ENCODE measurements at regions not wholly inside any gene's neighbourhood (a gene's known extent, or its start where the extent isn't known, plus 50 kb on each side); places are given as distances from the start of the nearest gene placed in this dataset.
A peak's percentile ranks its signal among the peaks of the same experiment; 100 is the strongest.

DNA sequence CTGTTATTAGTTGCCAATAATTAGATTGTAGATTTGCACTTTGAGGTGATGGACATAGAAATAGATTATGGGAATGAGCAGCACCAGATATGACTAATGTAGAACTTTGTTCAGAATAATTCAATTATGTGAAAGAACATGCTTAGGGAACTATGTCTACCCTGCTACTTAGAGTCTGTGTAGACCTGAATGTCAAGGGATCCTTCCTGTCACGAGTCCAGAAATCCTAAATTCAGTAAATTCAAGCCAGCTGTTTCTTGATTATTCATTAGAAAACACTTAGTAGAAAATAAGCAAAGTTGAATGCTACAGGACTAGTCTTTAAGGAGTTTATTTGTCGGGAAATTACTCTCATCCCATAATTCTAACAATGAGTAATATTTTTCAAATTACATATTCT lies 887.3 kb upstream of the SEMA6A start:
- no peak for TF ChIP-seq EZH2 (optimal IDR thresholded peaks at IDR 0.05; ENCODE audit: low read depth, low read length)
- TF ChIP-seq, protein P1, sequence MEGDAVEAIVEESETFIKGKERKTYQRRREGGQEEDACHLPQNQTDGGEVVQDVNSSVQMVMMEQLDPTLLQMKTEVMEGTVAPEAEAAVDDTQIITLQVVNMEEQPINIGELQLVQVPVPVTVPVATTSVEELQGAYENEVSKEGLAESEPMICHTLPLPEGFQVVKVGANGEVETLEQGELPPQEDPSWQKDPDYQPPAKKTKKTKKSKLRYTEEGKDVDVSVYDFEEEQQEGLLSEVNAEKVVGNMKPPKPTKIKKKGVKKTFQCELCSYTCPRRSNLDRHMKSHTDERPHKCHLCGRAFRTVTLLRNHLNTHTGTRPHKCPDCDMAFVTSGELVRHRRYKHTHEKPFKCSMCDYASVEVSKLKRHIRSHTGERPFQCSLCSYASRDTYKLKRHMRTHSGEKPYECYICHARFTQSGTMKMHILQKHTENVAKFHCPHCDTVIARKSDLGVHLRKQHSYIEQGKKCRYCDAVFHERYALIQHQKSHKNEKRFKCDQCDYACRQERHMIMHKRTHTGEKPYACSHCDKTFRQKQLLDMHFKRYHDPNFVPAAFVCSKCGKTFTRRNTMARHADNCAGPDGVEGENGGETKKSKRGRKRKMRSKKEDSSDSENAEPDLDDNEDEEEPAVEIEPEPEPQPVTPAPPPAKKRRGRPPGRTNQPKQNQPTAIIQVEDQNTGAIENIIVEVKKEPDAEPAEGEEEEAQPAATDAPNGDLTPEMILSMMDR (IDR thresholded peaks at IDR 0.05; ENCODE audit: low read length) = no peak
- no peak for TF ChIP-seq EZH2phosphoT487 (IDR thresholded peaks at IDR 0.05; ENCODE audit: low read length)
- no peak for DNase-seq
- H3K4me1 ChIP-seq (ENCODE audit: low read length) = peaks cover 8% of the 10 kb centered on the region
- no peaks in the 10 kb centered on the region for H3K9me2 ChIP-seq (replicated peaks; ENCODE audit: insufficient read depth, low read length)
- H3K27ac ChIP-seq (ENCODE audit: low read length) = no peak overlapping the region
- H3K36me3 ChIP-seq (replicated peaks; ENCODE audit: insufficient read depth, low read length) = no peaks in the 10 kb centered on the region
- H3F3A ChIP-seq (ENCODE audit: insufficient read depth, low read length) = no peaks in the 10 kb centered on the region
- H4K20me1 ChIP-seq (ENCODE audit: insufficient read depth, low read length) = no peaks in the 10 kb centered on the region
- H3K27me3 ChIP-seq (replicated peaks; ENCODE audit: insufficient read depth, low read length) = no peaks in the 10 kb centered on the region
- no peaks in the 10 kb centered on the region for H3K79me2 ChIP-seq (ENCODE audit: low read length)
- no peak overlapping the region for H3K9ac ChIP-seq (ENCODE audit: low read length)
- no peak overlapping the region for H2AFZ ChIP-seq (ENCODE audit: low read length)
- H3K9me3 ChIP-seq (replicated peaks; ENCODE audit: insufficient read depth, low read length) = no peaks in the 10 kb centered on the region
- peak overlapping the region; percentile 26; the same call in 1 of the 2 replicates for H3K4me2 ChIP-seq (ENCODE audit: low read depth, low read length)
- no peak overlapping the region for H3K4me3 ChIP-seq (ENCODE audit: low read length)

DNA sequence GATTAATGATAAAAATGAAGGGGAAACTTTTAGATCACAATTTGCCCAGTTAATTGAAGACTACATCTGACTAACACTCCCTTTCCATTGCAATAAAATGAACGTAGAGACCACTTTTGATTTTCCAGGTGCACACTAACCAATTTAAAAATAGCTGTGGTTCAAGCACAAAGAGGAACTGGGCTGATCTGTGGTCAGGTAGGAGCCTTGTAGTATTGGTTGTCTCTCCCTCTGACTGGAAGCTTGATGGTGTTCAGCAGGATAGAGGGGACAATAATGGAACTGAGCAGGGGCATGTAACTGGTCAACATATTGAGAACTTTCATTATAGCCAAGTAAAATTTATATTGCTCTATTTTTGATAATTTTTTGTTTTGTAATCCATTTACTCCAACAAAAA lies 886.8 kb upstream of the SEMA6A start:
- Histone ChIP-seq H3K4me2 (ENCODE audit: low read depth, low read length) (peak overlapping the region; percentile 26), H3K9me2 (replicated peaks; ENCODE audit: insufficient read depth, low read length) (no peaks in the 10 kb centered on the region), H3K9me3 (replicated peaks; ENCODE audit: insufficient read depth, low read length) (no peaks in the 10 kb centered on the region), H3K9ac (ENCODE audit: low read length) (no peak overlapping the region), H2AFZ (ENCODE audit: low read length) (no peak overlapping the region), H3K36me3 (replicated peaks; ENCODE audit: insufficient read depth, low read length) (no peaks in the 10 kb centered on the region), H3K4me1 (ENCODE audit: low read length) (peaks cover 8% of the 10 kb centered on the region), H3K4me3 (ENCODE audit: low read length) (no peak overlapping the region), H4K20me1 (ENCODE audit: insufficient read depth, low read length) (no peaks in the 10 kb centered on the region), H3F3A (ENCODE audit: insufficient read depth, low read length) (no peaks in the 10 kb centered on the region), H3K27ac (ENCODE audit: low read length) (no peak overlapping the region), H3K79me2 (ENCODE audit: low read length) (no peaks in the 10 kb centered on the region), H3K27me3 (replicated peaks; ENCODE audit: insufficient read depth, low read length) (no peaks in the 10 kb centered on the region)
- no peak for TF ChIP-seq EZH2 (optimal IDR thresholded peaks at IDR 0.05; ENCODE audit: low read depth, low read length)
- TF ChIP-seq, protein P1 (IDR thresholded peaks at IDR 0.05; ENCODE audit: low read length) = no peak
- TF ChIP-seq EZH2phosphoT487 (IDR thresholded peaks at IDR 0.05; ENCODE audit: low read length) = no peak
- DNase-seq = peak; percentile 38

DNA sequence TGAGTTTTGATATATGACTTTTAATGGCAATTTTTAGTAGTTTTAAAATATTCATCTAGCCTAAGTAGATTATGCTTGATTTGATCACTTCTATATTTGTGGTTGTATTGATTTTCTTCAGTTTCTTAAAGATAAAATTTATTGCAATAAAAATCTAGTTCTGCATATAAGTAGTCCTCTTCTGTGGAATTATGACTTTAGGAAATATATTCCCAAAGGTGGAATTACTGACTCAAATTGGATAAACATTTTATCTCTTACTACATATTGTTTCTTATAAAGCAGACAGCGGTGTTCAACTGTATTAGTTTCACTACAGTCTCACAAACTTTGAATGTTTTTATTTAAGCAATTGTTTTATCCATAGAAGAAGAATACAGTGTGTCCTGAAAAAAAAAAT lies 883.0 kb upstream of the SEMA6A start:
- no peak overlapping the region for H2AFZ ChIP-seq (ENCODE audit: low read length)
- H3F3A ChIP-seq (ENCODE audit: insufficient read depth, low read length) = no peaks in the 10 kb centered on the region
- H3K79me2 ChIP-seq (ENCODE audit: low read length) = no peaks in the 10 kb centered on the region
- H3K4me3 ChIP-seq (ENCODE audit: low read length) = no peak overlapping the region
- no peaks in the 10 kb centered on the region for H3K9me3 ChIP-seq (replicated peaks; ENCODE audit: insufficient read depth, low read length)
- H3K4me1 ChIP-seq (ENCODE audit: low read length) = peaks cover 8% of the 10 kb centered on the region
- H3K9ac ChIP-seq (ENCODE audit: low read length) = no peak overlapping the region
- H3K27me3 ChIP-seq (replicated peaks; ENCODE audit: insufficient read depth, low read length) = no peaks in the 10 kb centered on the region
- no peaks in the 10 kb centered on the region for H4K20me1 ChIP-seq (ENCODE audit: insufficient read depth, low read length)
- TF ChIP-seq EZH2phosphoT487 (IDR thresholded peaks at IDR 0.05; ENCODE audit: low read length) (no peak), EZH2 (optimal IDR thresholded peaks at IDR 0.05; ENCODE audit: low read depth, low read length) (no peak)
- TF ChIP-seq, protein P1 (IDR thresholded peaks at IDR 0.05; ENCODE audit: low read length) = no peak
- H3K36me3 ChIP-seq (replicated peaks; ENCODE audit: insufficient read depth, low read length) = no peaks in the 10 kb centered on the region
- DNase-seq = no peak
- H3K9me2 ChIP-seq (replicated peaks; ENCODE audit: insufficient read depth, low read length) = no peaks in the 10 kb centered on the region
- no peak overlapping the region for H3K4me2 ChIP-seq (ENCODE audit: low read depth, low read length)
- no peak overlapping the region for H3K27ac ChIP-seq (ENCODE audit: low read length)
